ENCODE measurements at regions not wholly inside any gene's neighbourhood (a gene's known extent, or its start where the extent isn't known, plus 50 kb on each side); places are given as distances from the start of the nearest gene placed in this dataset.

DNA sequence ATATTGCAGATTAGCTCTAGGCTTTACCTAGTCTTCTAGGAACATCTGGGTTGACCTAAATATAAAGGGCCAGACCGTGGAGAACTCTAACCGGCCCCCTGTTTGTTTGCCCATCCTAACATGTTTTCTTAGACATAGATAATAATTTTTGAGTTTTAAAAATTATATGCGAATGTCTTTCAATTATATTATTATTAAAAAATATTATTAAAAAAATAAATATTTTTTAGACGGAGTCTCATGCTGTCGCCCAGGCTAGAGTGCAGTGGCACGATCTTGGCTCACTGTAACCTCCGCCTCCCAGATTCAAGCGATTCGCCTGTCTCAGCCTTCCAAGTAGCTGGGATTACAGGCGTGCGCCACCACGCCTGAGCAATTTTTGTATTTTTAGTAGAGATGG, 318.5 kb downstream of the INHBA start:
- no peak for DNase-seq (ENCODE audit: low spot score)
- TF ChIP-seq CTCF (IDR thresholded peaks at IDR 0.05; ENCODE audit: borderline replicate concordance, control extremely low read depth, extremely low read depth, insufficient read depth, missing control alignments): no peak
- in situ Hi-C loops (cut with MboI; ENCODE audit: low sequenced_read_pairs, unreplicated experiment): no loop called here

GRCh38 chr7:41383596-41383995, 319.3 kb downstream of the INHBA start:
- no peak for DNase-seq (ENCODE audit: low spot score)
- in situ Hi-C loops (cut with MboI; ENCODE audit: low sequenced_read_pairs, unreplicated experiment): no loop called here
- TF ChIP-seq CTCF (IDR thresholded peaks at IDR 0.05; ENCODE audit: borderline replicate concordance, control extremely low read depth, extremely low read depth, insufficient read depth, missing control alignments): no peak

GRCh38 chr7:41378156-41378555, 324.7 kb downstream of the INHBA start:
- no peak for DNase-seq (ENCODE audit: low spot score)
- no peak for TF ChIP-seq CTCF (IDR thresholded peaks at IDR 0.05; ENCODE audit: borderline replicate concordance, control extremely low read depth, extremely low read depth, insufficient read depth, missing control alignments)
- in situ Hi-C loops (cut with MboI; ENCODE audit: low sequenced_read_pairs, unreplicated experiment): no loop called here

GRCh38 chr7:41375582-41375981, 327.3 kb downstream of the INHBA start:
- no peak for DNase-seq (ENCODE audit: low spot score)
- in situ Hi-C loops (cut with MboI; ENCODE audit: low sequenced_read_pairs, unreplicated experiment): no loop called here
- no peak for TF ChIP-seq CTCF (IDR thresholded peaks at IDR 0.05; ENCODE audit: borderline replicate concordance, control extremely low read depth, extremely low read depth, insufficient read depth, missing control alignments)

- in situ Hi-C loops (cut with MboI; ENCODE audit: low sequenced_read_pairs, unreplicated experiment): loop anchor here (25.0 kb wide), 1 partner anchor 88 kb away; no protein-coding TSS in a partner anchor
- TF ChIP-seq CTCF (IDR thresholded peaks at IDR 0.05; ENCODE audit: borderline replicate concordance, control extremely low read depth, extremely low read depth, insufficient read depth, missing control alignments): no peak
- no peak for DNase-seq (ENCODE audit: low spot score)
These were observed 328.6 kb downstream of the INHBA start for GRCh38 chr7:41374150-41374848.

GRCh38 chr7:41367967-41368882, 334.7 kb downstream of the INHBA start:
- in situ Hi-C loops (cut with MboI; ENCODE audit: low sequenced_read_pairs, unreplicated experiment): loop anchor here (25.0 kb wide), 1 partner anchor 94 kb away; no protein-coding TSS in a partner anchor
- no peak for DNase-seq (ENCODE audit: low spot score)
- TF ChIP-seq CTCF (IDR thresholded peaks at IDR 0.05; ENCODE audit: borderline replicate concordance, control extremely low read depth, extremely low read depth, insufficient read depth, missing control alignments): no peak

Data from GM13976 (cell line).